ENCODE measurements at regions not wholly inside any gene's neighbourhood (a gene's known extent, or its start where the extent isn't known, plus 50 kb on each side); places are given as distances from the start of the nearest gene placed in this dataset.

GRCh38 chr2:78262713-78263375 is 740.7 kb upstream of the LRRTM4 start:
- Histone ChIP-seq H2AFZ (ENCODE audit: insufficient read depth, low read depth, low read length, poor library complexity, severe bottlenecking) (no peak overlapping the region), H3K27ac (ENCODE audit: low read depth in 1 of 2, low read length in 2 of 2) (no peak overlapping the region), H3K4me1 (ENCODE audit: control insufficient read depth in 1 of 2, insufficient read depth in 2 of 2, low read length in 2 of 2) (no peaks in the 10 kb centered on the region), H3K4me3 (replicated peaks in 1 of 3; ENCODE audit: low read depth in 2 of 3, low read length in 3 of 3) (no peak overlapping the region), H4K20me1 (ENCODE audit: insufficient read depth, low read length) (no peaks in the 10 kb centered on the region), H3K36me3 (replicated peaks in 1 of 2; ENCODE audit: control insufficient read depth in 1 of 2, insufficient read depth in 2 of 2, low read length in 2 of 2) (no peaks in the 10 kb centered on the region), H3K9me3 (replicated peaks in 1 of 2; ENCODE audit: control insufficient read depth in 1 of 2, insufficient read depth in 1 of 2, low read length in 2 of 2) (no peaks in the 10 kb centered on the region), H3K4me2 (replicated peaks; ENCODE audit: extremely low read depth, low read length, poor library complexity, severe bottlenecking) (no peak overlapping the region), H3K79me2 (ENCODE audit: insufficient read depth, low read length) (no peaks in the 10 kb centered on the region), H3K9ac (ENCODE audit: insufficient read depth, low read length, poor library complexity, severe bottlenecking) (no peak overlapping the region), H3K27me3 (ENCODE audit: control insufficient read depth in 2 of 2, insufficient read depth in 2 of 2, low read length in 2 of 2) (no peaks in the 10 kb centered on the region)
- DNase-seq: no peak
- Mint-ChIP-seq H3K4me3 (no peak overlapping the region), H3K9me3 (peaks cover 0 to 2% (median 0%) of the 10 kb centered on the region in 7 donors), H3K36me3 (no peaks in the 10 kb centered on the region), H3K4me1 (no peaks in the 10 kb centered on the region), H3K27ac (no peak overlapping the region), H3K27me3 (ENCODE audit: low read depth in 3 of 3) (peaks cover 0 to 2% (median 0%) of the 10 kb centered on the region in 3 donors)
- WGBS (ENCODE audit: insufficient coverage): no CpG with 5 or more reads among the region's 2 CpGs
- no peak for TF ChIP-seq CTCF (IDR thresholded peaks at IDR 0.05)
- intact Hi-C loops (cut with micrococcal nuclease): no loop called here

- Histone ChIP-seq H3K9me3 (replicated peaks in 1 of 2; ENCODE audit: control insufficient read depth in 1 of 2, insufficient read depth in 1 of 2, low read length in 2 of 2) (no peaks in the 10 kb centered on the region), H3K27ac (ENCODE audit: low read depth in 1 of 2, low read length in 2 of 2) (no peak overlapping the region), H3K27me3 (ENCODE audit: control insufficient read depth in 2 of 2, insufficient read depth in 2 of 2, low read length in 2 of 2) (no peaks in the 10 kb centered on the region), H3K4me1 (ENCODE audit: control insufficient read depth in 1 of 2, insufficient read depth in 2 of 2, low read length in 2 of 2) (no peaks in the 10 kb centered on the region), H3K4me3 (replicated peaks in 1 of 3; ENCODE audit: low read depth in 2 of 3, low read length in 3 of 3) (no peak overlapping the region), H2AFZ (ENCODE audit: insufficient read depth, low read depth, low read length, poor library complexity, severe bottlenecking) (no peak overlapping the region), H4K20me1 (ENCODE audit: insufficient read depth, low read length) (no peaks in the 10 kb centered on the region), H3K36me3 (replicated peaks in 1 of 2; ENCODE audit: control insufficient read depth in 1 of 2, insufficient read depth in 2 of 2, low read length in 2 of 2) (no peaks in the 10 kb centered on the region), H3K4me2 (replicated peaks; ENCODE audit: extremely low read depth, low read length, poor library complexity, severe bottlenecking) (no peak overlapping the region), H3K9ac (ENCODE audit: insufficient read depth, low read length, poor library complexity, severe bottlenecking) (no peak overlapping the region), H3K79me2 (ENCODE audit: insufficient read depth, low read length) (no peaks in the 10 kb centered on the region)
- H3K9me3 Mint-ChIP-seq: peaks cover 0 to 3% (median 0%) of the 10 kb centered on the region in 7 donors
- WGBS (ENCODE audit: insufficient coverage): no CpG with 5 or more reads among the region's 1 CpG
- no peak for TF ChIP-seq CTCF (IDR thresholded peaks at IDR 0.05)
- no peak for DNase-seq
- H3K36me3 Mint-ChIP-seq: no peaks in the 10 kb centered on the region
- no peaks in the 10 kb centered on the region for H3K27me3 Mint-ChIP-seq (ENCODE audit: low read depth in 3 of 3)
- no peaks in the 10 kb centered on the region for H3K4me1 Mint-ChIP-seq
- H3K27ac Mint-ChIP-seq: no peak overlapping the region
- H3K4me3 Mint-ChIP-seq: no peak overlapping the region
- intact Hi-C loops (cut with micrococcal nuclease): no loop called here
These were observed 741.4 kb upstream of the LRRTM4 start for GRCh38 chr2:78263571-78263970.

Measured in CD14-positive monocyte (primary cell).